ENCODE measurements at regions not wholly inside any gene's neighbourhood (a gene's known extent, or its start where the extent isn't known, plus 50 kb on each side); places are given as distances from the start of the nearest gene placed in this dataset.
A peak's percentile ranks its signal among the peaks of the same experiment; 100 is the strongest.

DNA sequence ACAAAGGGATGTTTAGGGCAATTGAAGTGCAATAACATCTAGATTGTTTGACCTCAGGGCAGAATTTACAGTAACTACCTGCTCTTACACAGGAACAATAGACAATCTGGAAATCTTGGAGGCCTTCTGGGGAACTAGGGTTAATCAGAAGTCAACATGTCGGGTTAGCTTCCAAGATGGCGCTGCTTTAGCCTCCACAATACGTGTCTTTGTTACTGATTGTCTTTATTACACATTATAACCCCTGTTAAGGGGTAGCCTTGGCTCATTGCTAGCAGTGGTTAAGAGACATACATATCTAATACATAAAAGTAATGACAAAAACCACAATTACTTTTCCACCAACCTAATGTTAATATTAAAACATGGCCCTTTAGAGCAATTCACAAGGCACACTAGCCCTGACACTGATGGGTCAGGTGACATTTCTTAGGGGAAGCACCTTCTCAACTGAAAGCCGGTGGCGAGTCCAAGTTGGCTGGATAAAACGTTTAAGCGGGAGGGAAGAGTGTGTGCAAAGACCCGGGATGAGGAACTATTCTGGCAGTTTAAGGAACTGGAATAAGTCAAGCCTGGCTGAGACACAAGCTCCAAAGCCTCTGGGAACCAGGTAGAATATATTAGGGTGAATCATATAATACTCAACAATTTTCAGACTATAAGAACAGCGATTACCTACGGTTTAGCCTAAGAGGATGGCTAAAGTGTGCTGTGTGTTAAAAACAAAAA is 236.9 kb downstream of the BCAS1 start:
- no peaks in the 10 kb centered on the region for H3K9me3 Mint-ChIP-seq (ENCODE audit: low read depth)
- DNase-seq (ENCODE audit: low spot score), result no peak
- peaks cover 54% of the 10 kb centered on the region for H3K4me1 Mint-ChIP-seq (ENCODE audit: low read depth)
- TF ChIP-seq, protein P1, sequence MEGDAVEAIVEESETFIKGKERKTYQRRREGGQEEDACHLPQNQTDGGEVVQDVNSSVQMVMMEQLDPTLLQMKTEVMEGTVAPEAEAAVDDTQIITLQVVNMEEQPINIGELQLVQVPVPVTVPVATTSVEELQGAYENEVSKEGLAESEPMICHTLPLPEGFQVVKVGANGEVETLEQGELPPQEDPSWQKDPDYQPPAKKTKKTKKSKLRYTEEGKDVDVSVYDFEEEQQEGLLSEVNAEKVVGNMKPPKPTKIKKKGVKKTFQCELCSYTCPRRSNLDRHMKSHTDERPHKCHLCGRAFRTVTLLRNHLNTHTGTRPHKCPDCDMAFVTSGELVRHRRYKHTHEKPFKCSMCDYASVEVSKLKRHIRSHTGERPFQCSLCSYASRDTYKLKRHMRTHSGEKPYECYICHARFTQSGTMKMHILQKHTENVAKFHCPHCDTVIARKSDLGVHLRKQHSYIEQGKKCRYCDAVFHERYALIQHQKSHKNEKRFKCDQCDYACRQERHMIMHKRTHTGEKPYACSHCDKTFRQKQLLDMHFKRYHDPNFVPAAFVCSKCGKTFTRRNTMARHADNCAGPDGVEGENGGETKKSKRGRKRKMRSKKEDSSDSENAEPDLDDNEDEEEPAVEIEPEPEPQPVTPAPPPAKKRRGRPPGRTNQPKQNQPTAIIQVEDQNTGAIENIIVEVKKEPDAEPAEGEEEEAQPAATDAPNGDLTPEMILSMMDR (IDR thresholded peaks at IDR 0.05), result no peak
- no peaks in the 10 kb centered on the region for H3K36me3 Mint-ChIP-seq (ENCODE audit: low read depth)
- H3K27me3 Mint-ChIP-seq (ENCODE audit: low read depth), result no peaks in the 10 kb centered on the region
- H3K4me3 Mint-ChIP-seq (ENCODE audit: unreplicated experiment), result no peak overlapping the region
- peak overlapping the region; percentile 6 for H3K27ac Mint-ChIP-seq (ENCODE audit: unreplicated experiment)

DNA sequence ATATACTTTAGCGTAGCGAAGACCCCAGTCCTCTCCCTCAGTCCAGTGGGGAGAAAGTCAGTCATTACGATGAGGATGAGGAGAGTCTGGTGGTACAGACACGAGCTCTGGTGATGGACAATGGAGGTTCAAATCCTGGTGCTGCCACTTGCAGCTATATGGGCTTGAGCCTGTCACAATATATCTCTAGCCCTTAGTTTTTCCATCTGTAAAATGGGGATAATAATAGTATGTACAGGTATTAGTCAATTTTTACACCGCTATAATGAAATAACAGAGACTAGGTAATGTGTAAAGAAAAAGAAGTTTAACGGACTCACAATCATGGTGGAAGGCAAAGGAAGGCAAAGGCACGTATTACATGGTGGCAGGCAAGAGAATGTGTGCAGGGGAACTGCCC is 237.9 kb downstream of the BCAS1 start:
- Mint-ChIP-seq H3K4me1 (ENCODE audit: low read depth) (peaks cover 64% of the 10 kb centered on the region), H3K27ac (ENCODE audit: unreplicated experiment) (no peak overlapping the region), H3K9me3 (ENCODE audit: low read depth) (no peaks in the 10 kb centered on the region), H3K27me3 (ENCODE audit: low read depth) (no peaks in the 10 kb centered on the region), H3K4me3 (ENCODE audit: unreplicated experiment) (no peak overlapping the region), H3K36me3 (ENCODE audit: low read depth) (no peaks in the 10 kb centered on the region)
- TF ChIP-seq, protein P1 (IDR thresholded peaks at IDR 0.05), result no peak
- DNase-seq (ENCODE audit: low spot score), result no peak

DNA sequence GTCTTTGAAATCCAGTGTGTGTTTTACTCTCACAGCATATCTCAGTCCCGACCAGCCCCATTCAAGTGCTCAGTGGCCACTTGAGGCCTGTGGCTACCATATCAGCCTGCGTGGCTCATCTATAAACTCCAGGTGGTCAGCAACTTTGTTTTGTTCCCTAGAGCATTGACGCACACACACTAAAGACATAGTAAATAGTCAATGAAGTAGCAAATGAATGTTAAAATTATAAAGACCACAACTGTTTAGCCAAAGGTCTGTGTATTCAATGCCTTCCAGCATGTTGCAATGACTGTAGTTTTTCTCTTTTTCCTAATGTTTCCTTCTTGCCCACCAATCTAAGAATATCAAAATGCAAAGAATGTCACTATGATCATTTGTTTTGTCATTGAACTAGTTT is 238.2 kb upstream of the ZNF217 start:
- TF ChIP-seq, protein P1 (IDR thresholded peaks at IDR 0.05), result no peak
- DNase-seq (ENCODE audit: low spot score), result no peak
- Mint-ChIP-seq H3K9me3 (ENCODE audit: low read depth) (no peaks in the 10 kb centered on the region), H3K4me3 (ENCODE audit: unreplicated experiment) (no peak overlapping the region), H3K27me3 (ENCODE audit: low read depth) (no peaks in the 10 kb centered on the region), H3K27ac (ENCODE audit: unreplicated experiment) (no peak overlapping the region), H3K4me1 (ENCODE audit: low read depth) (peaks cover 71% of the 10 kb centered on the region), H3K36me3 (ENCODE audit: low read depth) (no peaks in the 10 kb centered on the region)

DNA sequence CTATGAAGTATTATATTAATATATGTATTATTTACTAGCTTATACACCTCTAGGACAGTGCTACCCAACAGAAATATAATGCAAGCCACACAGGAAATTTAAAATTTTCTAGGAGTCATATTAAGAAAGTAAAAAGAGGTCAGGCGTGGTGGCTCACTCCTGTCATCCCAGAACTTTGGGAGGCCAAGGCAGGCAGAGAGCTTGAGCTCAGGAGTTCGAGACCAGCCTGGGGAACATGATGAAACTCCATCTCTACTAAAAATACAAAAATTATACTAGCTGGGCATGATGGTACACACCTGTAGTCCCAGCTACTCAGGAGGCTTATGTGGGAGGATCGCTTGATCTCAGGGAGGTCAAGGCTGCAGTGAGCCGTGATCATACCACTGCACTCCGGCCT is 237.6 kb upstream of the ZNF217 start:
- Mint-ChIP-seq H3K9me3 (ENCODE audit: low read depth) (no peaks in the 10 kb centered on the region), H3K36me3 (ENCODE audit: low read depth) (no peaks in the 10 kb centered on the region), H3K4me1 (ENCODE audit: low read depth) (peaks cover 75% of the 10 kb centered on the region), H3K27me3 (ENCODE audit: low read depth) (no peaks in the 10 kb centered on the region), H3K4me3 (ENCODE audit: unreplicated experiment) (no peak overlapping the region), H3K27ac (ENCODE audit: unreplicated experiment) (no peak overlapping the region)
- TF ChIP-seq, protein P1 (IDR thresholded peaks at IDR 0.05), result no peak
- DNase-seq (ENCODE audit: low spot score), result no peak

DNA sequence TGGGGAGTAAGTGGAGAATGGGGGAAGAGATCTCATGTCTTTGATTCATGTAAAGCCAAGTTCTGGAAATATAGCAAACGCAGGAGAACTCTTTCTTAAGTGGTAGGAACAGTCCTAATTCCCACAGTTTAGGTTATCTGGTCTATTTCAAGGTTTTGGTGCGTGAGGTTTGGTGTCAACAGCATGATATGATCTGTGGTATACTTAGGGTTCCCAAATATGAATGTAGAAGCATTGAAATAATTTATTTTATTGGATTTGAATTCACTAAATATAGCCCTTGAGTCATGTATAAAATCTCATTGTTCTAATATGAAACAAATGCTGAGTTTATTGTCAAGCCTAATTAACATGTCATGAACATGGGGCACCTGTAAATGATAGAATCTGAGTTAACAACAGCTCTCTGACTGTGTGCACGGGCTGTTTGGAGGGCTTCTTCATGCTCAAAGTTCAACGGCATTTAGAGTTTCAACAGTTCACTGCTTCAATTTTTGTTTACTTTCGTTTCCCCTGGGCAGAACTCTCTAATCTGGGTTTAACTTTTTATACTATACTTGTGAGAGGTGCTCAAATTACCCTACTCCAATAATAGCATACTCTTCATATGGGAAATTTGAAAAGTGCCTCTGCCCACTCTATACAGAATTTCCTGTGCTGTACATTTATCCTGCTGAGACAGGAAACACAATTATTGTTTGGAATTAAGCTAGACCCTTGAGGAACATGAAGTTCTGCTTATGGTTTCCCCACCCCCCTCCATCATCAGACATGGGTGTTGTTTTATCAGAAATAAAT is 236.3 kb upstream of the ZNF217 start:
- TF ChIP-seq, protein P1 (IDR thresholded peaks at IDR 0.05), result no peak
- peaks cover 80% of the 10 kb centered on the region for H3K4me1 Mint-ChIP-seq (ENCODE audit: low read depth)
- H3K4me3 Mint-ChIP-seq (ENCODE audit: unreplicated experiment), result peak overlapping the region; percentile 65
- H3K27ac Mint-ChIP-seq (ENCODE audit: unreplicated experiment), result peak overlapping the region; percentile 100
- DNase-seq (ENCODE audit: low spot score), result no peak
- no peaks in the 10 kb centered on the region for H3K27me3 Mint-ChIP-seq (ENCODE audit: low read depth)
- no peaks in the 10 kb centered on the region for H3K36me3 Mint-ChIP-seq (ENCODE audit: low read depth)
- H3K9me3 Mint-ChIP-seq (ENCODE audit: low read depth), result no peaks in the 10 kb centered on the region
